GM23338 (cell line): ENCODE measurements at regions not wholly inside any gene's neighbourhood (a gene's known extent, or its start where the extent isn't known, plus 50 kb on each side); places are given as distances from the start of the nearest gene placed in this dataset.

Experiments used
- ATAC-seq: fragments of 200-7000 bp; cut with Tn5 transposase; 3 replicates; pipeline ENCODE4 v1.9.1; 2020
- DNase-seq: peaks from one replicate; pipeline ENCODE4 v3.0.0-alpha.2; 2015; ENCODE audit warnings: low spot score
- H2AFZ ChIP-seq: fragments of 200-600 bp; sonication (generic); 2 replicates; pipeline ENCODE4 v1.8.0; 2016; ENCODE audit warnings: antibody characterized with exemption, mild to moderate bottlenecking, moderate library complexity
- H3F3A ChIP-seq: fragments of 200-600 bp; sonication (generic); replicated peaks from 2 replicates; pipeline ENCODE4 v1.8.0; 2017; ENCODE audit warnings: antibody characterized with exemption, mixed run types, low read depth
- H3K27ac ChIP-seq: fragments of 200-600 bp; sonication (generic); 2 replicates; pipeline ENCODE4 v1.6.1; 2016; ENCODE audit warnings: low read depth
- H3K27me3 ChIP-seq: fragments of 200-600 bp; sonication (generic); 2 replicates; pipeline ENCODE4 v1.8.0; 2016; ENCODE audit warnings: mild to moderate bottlenecking, mixed run types, moderate library complexity; ENCODE audit not compliant: insufficient read depth
- H3K36me3 ChIP-seq: fragments of 200-600 bp; sonication (generic); 2 replicates; pipeline ENCODE4 v1.8.0; 2016; ENCODE audit warnings: mild to moderate bottlenecking; ENCODE audit not compliant: insufficient read depth
- H3K4me1 ChIP-seq: fragments of 200-600 bp; sonication (generic); 2 replicates; pipeline ENCODE4 v1.8.0; 2016; ENCODE audit warnings: mild to moderate bottlenecking, moderate library complexity; ENCODE audit not compliant: insufficient read depth
- H3K4me2 ChIP-seq: fragments of 200-600 bp; sonication (generic); 2 replicates; pipeline ENCODE4 v1.7.1; 2017; ENCODE audit warnings: mixed run types
- H3K4me3 ChIP-seq: fragments of 200-600 bp; sonication (generic); 2 replicates; pipeline ENCODE4 v1.6.1; 2016; ENCODE audit warnings: mixed run types
- H3K79me2 ChIP-seq: fragments of 200-600 bp; sonication (generic); replicated peaks from 2 replicates; pipeline ENCODE4 v1.8.0; 2017; ENCODE audit warnings: mild to moderate bottlenecking; ENCODE audit not compliant: insufficient read depth
- H3K9me2 ChIP-seq: fragments of 200-600 bp; sonication (generic); 2 replicates; pipeline ENCODE4 v1.8.0; 2017; ENCODE audit not compliant: insufficient read depth
- H4K20me1 ChIP-seq: fragments of 200-600 bp; sonication (generic); replicated peaks from 2 replicates; pipeline ENCODE4 v1.8.0; 2017; ENCODE audit warnings: mild to moderate bottlenecking; ENCODE audit not compliant: insufficient read depth
- H3K27ac Mint-ChIP-seq: 2 replicates; pipeline ENCODE4 v1.8.0; 2020; ENCODE audit warnings: inconsistent platforms, mild to moderate bottlenecking, moderate library complexity, mixed read lengths
- H3K27me3 Mint-ChIP-seq: 3 replicates; pipeline ENCODE4 v1.8.0; 2022; ENCODE audit warnings: low read depth, mild to moderate bottlenecking, moderate library complexity, mixed read lengths, inconsistent platforms; ENCODE audit not compliant: insufficient read depth, poor library complexity
- H3K36me3 Mint-ChIP-seq: 3 replicates; pipeline ENCODE4 v1.8.0; 2021; ENCODE audit warnings: low read depth, mild to moderate bottlenecking, inconsistent platforms, moderate library complexity, mixed read lengths
- H3K4me1 Mint-ChIP-seq: 3 replicates; pipeline ENCODE4 v1.8.0; 2020; ENCODE audit warnings: mild to moderate bottlenecking, inconsistent platforms, mixed read lengths
- H3K4me3 Mint-ChIP-seq: 3 replicates; pipeline ENCODE4 v1.8.0; 2021; ENCODE audit warnings: moderate library complexity, mild to moderate bottlenecking, inconsistent platforms, mixed read lengths
- H3K9me3 Mint-ChIP-seq: 3 replicates; pipeline ENCODE4 v1.8.0; 2020; ENCODE audit warnings: moderate library complexity, mild to moderate bottlenecking, inconsistent platforms, mixed read lengths
- CREB1 ChIP-seq: fragments of 250-450 bp; sonication (Bioruptor Pico); IDR thresholded peaks from 2 replicates; pipeline ENCODE4 v1.5.0; 2020; ENCODE audit warnings: low read depth, mild to moderate bottlenecking, moderate library complexity
- EZH2 ChIP-seq: fragments of 200-600 bp; sonication (generic); IDR thresholded peaks from one replicate; pipeline ENCODE4 v1.8.0; 2017; ENCODE audit warnings: antibody characterized with exemption, mild to moderate bottlenecking, low read depth; ENCODE audit not compliant: unreplicated experiment
- EZH2phosphoT487 ChIP-seq: fragments of 200-600 bp; sonication (generic); IDR thresholded peaks from one replicate; pipeline ENCODE4 v1.8.1; 2018; ENCODE audit warnings: antibody characterized with exemption; ENCODE audit not compliant: unreplicated experiment
- JUNB ChIP-seq: IDR thresholded peaks from one replicate; pipeline ENCODE4 v1.6.1; 2016; ENCODE audit warnings: antibody characterized with exemption; ENCODE audit not compliant: unreplicated experiment
- NANOG ChIP-seq: IDR thresholded peaks from 2 replicates; pipeline ENCODE4 v1.6.1; 2016; ENCODE audit warnings: antibody characterized with exemption, borderline replicate concordance
- POLR2AphosphoS5 ChIP-seq: IDR thresholded peaks from 2 replicates; pipeline ENCODE4 v1.6.1; 2016; ENCODE audit warnings: antibody characterized with exemption, low read depth
- REST ChIP-seq: IDR thresholded peaks from one replicate; pipeline ENCODE4 v1.6.1; 2018; ENCODE audit warnings: antibody characterized with exemption; ENCODE audit not compliant: unreplicated experiment
- STAT1 ChIP-seq: IDR thresholded peaks from one replicate; pipeline ENCODE4 v1.6.1; 2016; ENCODE audit warnings: antibody characterized with exemption; ENCODE audit not compliant: unreplicated experiment
- ZNF114 ChIP-seq: fragments of 250-450 bp; sonication (Bioruptor Pico); IDR thresholded peaks from 2 replicates; pipeline ENCODE4 v1.5.0; 2020; ENCODE audit warnings: mild to moderate bottlenecking, moderate library complexity
- ZNF331 ChIP-seq: fragments of 250-450 bp; sonication (Bioruptor Pico); IDR thresholded peaks from 2 replicates; pipeline ENCODE4 v1.5.0; 2020; ENCODE audit warnings: low read depth, mild to moderate bottlenecking, moderate library complexity
- ZNF462 ChIP-seq: fragments of 250-450 bp; sonication (Bioruptor Pico); IDR thresholded peaks from 2 replicates; pipeline ENCODE4 v1.5.0; 2020; ENCODE audit warnings: mild to moderate bottlenecking, moderate library complexity
- TF ChIP-seq, protein P1 (sequence below), 2 experiments: fragments of 200-600 bp in 1 of 2; sonication (generic) in 1 of 2; conservative IDR thresholded peaks; 2 replicates each; pipeline versions ENCODE4 v1.5.1 to v1.6.1; 2016 to 2017; ENCODE audit warnings: antibody characterized with exemption in 2 of 2, low read depth in 2 of 2, mild to moderate bottlenecking in 2 of 2, moderate library complexity in 1 of 2
- TF ChIP-seq, protein P2 (sequence below): IDR thresholded peaks from 2 replicates; pipeline ENCODE4 v1.6.1; 2016; ENCODE audit warnings: antibody characterized with exemption

DNA sequence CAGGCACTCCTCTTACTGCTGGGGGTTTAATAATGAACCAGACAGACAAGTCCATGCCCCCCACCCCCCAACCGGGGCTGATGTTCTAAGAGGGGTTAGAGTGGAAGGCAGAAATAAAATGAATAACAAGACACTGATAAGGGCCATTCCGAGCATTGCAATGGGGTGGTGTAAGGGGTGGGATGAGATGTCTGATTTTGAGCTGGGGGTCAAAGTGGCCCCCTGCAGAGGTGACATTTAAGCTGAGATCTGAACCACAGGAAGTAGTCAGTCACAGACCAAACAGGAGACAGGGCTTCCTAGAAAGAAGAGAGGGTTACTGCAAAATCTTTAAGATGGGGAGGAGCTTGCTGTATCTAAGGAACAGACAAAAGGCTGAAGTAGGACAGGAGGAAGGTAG is 180.6 kb upstream of the SH3BP4 start:
- H3K27ac Mint-ChIP-seq = no peak overlapping the region
- no peaks in the 10 kb centered on the region for H3F3A ChIP-seq
- no peaks in the 10 kb centered on the region for H3K27me3 ChIP-seq
- no peak for DNase-seq
- H3K36me3 ChIP-seq = no peaks in the 10 kb centered on the region; the same call in 1 of the 2 replicates
- peaks cover 5% of the 10 kb centered on the region; the same call in 2 of the 3 replicates for H3K36me3 Mint-ChIP-seq
- no peak overlapping the region for H3K4me3 ChIP-seq
- H3K4me1 Mint-ChIP-seq = peaks cover 18% of the 10 kb centered on the region
- TF ChIP-seq EZH2phosphoT487 (no peak), ZNF331 (CRISPR knock-in tag) (no peak), EZH2 (no peak), JUNB (no peak), ZNF114 (no peak), POLR2AphosphoS5 (no peak), CREB1 (CRISPR knock-in tag) (no peak), REST (no peak), NANOG (no peak), STAT1 (no peak), ZNF462 (no peak)
- TF ChIP-seq, protein P1, sequence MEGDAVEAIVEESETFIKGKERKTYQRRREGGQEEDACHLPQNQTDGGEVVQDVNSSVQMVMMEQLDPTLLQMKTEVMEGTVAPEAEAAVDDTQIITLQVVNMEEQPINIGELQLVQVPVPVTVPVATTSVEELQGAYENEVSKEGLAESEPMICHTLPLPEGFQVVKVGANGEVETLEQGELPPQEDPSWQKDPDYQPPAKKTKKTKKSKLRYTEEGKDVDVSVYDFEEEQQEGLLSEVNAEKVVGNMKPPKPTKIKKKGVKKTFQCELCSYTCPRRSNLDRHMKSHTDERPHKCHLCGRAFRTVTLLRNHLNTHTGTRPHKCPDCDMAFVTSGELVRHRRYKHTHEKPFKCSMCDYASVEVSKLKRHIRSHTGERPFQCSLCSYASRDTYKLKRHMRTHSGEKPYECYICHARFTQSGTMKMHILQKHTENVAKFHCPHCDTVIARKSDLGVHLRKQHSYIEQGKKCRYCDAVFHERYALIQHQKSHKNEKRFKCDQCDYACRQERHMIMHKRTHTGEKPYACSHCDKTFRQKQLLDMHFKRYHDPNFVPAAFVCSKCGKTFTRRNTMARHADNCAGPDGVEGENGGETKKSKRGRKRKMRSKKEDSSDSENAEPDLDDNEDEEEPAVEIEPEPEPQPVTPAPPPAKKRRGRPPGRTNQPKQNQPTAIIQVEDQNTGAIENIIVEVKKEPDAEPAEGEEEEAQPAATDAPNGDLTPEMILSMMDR (conservative IDR thresholded peaks at IDR 0.05; ENCODE audit: low read depth in 2 of 2) = no peak
- TF ChIP-seq, protein P2, sequence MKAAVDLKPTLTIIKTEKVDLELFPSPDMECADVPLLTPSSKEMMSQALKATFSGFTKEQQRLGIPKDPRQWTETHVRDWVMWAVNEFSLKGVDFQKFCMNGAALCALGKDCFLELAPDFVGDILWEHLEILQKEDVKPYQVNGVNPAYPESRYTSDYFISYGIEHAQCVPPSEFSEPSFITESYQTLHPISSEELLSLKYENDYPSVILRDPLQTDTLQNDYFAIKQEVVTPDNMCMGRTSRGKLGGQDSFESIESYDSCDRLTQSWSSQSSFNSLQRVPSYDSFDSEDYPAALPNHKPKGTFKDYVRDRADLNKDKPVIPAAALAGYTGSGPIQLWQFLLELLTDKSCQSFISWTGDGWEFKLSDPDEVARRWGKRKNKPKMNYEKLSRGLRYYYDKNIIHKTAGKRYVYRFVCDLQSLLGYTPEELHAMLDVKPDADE = no peak
- no peak overlapping the region for H3K27ac ChIP-seq
- H4K20me1 ChIP-seq = no peaks in the 10 kb centered on the region
- no peaks in the 10 kb centered on the region for H3K79me2 ChIP-seq
- H3K9me3 Mint-ChIP-seq = peaks cover 6% of the 10 kb centered on the region
- peaks cover 15% of the 10 kb centered on the region for H3K9me2 ChIP-seq
- ATAC-seq = no peak
- no peaks in the 10 kb centered on the region for H3K4me1 ChIP-seq
- H3K4me2 ChIP-seq = no peak overlapping the region
- H3K27me3 Mint-ChIP-seq = peaks cover 7% of the 10 kb centered on the region
- no peak overlapping the region for H2AFZ ChIP-seq
- no peak overlapping the region for H3K4me3 Mint-ChIP-seq
